CD4-positive, alpha-beta memory T cell (primary cell): ENCODE measurements at regions not wholly inside any gene's neighbourhood (a gene's known extent, or its start where the extent isn't known, plus 50 kb on each side); places are given as distances from the start of the nearest gene placed in this dataset.

ENCODE experiments used
- CTCF ChIA-PET: fragments of 350-600 bp; sonication (Branson Sonifier 250); formaldehyde crosslinking; loops from one replicate; lab custom pipeline; 2021; ENCODE audit warnings: inconsistent platforms; ENCODE audit not compliant: partially characterized antibody; lab: Charles Lee
- POLR2A ChIA-PET: fragments of 350-600 bp; sonication (Branson Sonifier 250); formaldehyde crosslinking; loops from one replicate; lab custom pipeline; 2021; ENCODE audit not compliant: partially characterized antibody; lab: Charles Lee
- DNase-seq, 5 donors: peaks; one replicate each; pipeline versions ENCODE4 v3.0.0 to v3.0.0-alpha.2; 2020 to 2022; ENCODE audit warnings: mixed read lengths in 1 of 5
- H3K27ac ChIP-seq: one replicate; pipeline ENCODE4 v1.7.0; 2013; ENCODE audit warnings: low read depth, low read length
- H3K27me3 ChIP-seq: 2 replicates; pipeline ENCODE4 v1.7.0; 2013; ENCODE audit warnings: mild to moderate bottlenecking, low read length, moderate library complexity; ENCODE audit not compliant: insufficient read depth
- H3K36me3 ChIP-seq: 2 replicates; pipeline ENCODE4 v1.7.0; 2013; ENCODE audit warnings: mild to moderate bottlenecking, low read length, moderate library complexity; ENCODE audit not compliant: insufficient read depth
- H3K4me1 ChIP-seq: 2 replicates; pipeline ENCODE4 v1.7.0; 2013; ENCODE audit warnings: mild to moderate bottlenecking, low read length, moderate library complexity; ENCODE audit not compliant: insufficient read depth
- H3K4me3 ChIP-seq, 2 donors: one replicate each; pipeline ENCODE4 v1.7.0; 2013; ENCODE audit warnings: low read length in 2 of 2, mild to moderate bottlenecking in 1 of 2
- H3K9me3 ChIP-seq, 2 donors: one replicate each; pipeline ENCODE4 v1.7.0; 2013; ENCODE audit warnings: low read length in 2 of 2, control low read depth in 1 of 2; ENCODE audit not compliant: control insufficient read depth in 1 of 2
- H3K27ac Mint-ChIP-seq, 7 donors: one replicate each; pipeline ENCODE4 v1.8.0; 2020 to 2021; ENCODE audit warnings: mixed read lengths in 7 of 7, mild to moderate bottlenecking in 6 of 7, inconsistent platforms in 3 of 7, moderate library complexity in 3 of 7
- H3K27me3 Mint-ChIP-seq, 2 donors: one replicate each; pipeline ENCODE4 v1.8.0; 2020 to 2021; ENCODE audit warnings: mixed read lengths in 2 of 2
- H3K36me3 Mint-ChIP-seq, 2 donors: one replicate each; pipeline ENCODE4 v1.8.0; 2020 to 2021; ENCODE audit warnings: mixed read lengths in 2 of 2, inconsistent platforms in 1 of 2, mild to moderate bottlenecking in 1 of 2
- H3K4me1 Mint-ChIP-seq, 4 donors: one replicate each; pipeline ENCODE4 v1.8.0; 2020 to 2021; ENCODE audit warnings: mixed read lengths in 4 of 4, mild to moderate bottlenecking in 1 of 4
- H3K4me3 Mint-ChIP-seq, 8 donors: one replicate each; pipeline ENCODE4 v1.8.0; 2020 to 2021; ENCODE audit warnings: mixed read lengths in 8 of 8, mild to moderate bottlenecking in 7 of 8, moderate library complexity in 6 of 8, inconsistent platforms in 3 of 8
- H3K9me3 Mint-ChIP-seq, 8 donors: one replicate each; pipeline ENCODE4 v1.8.0; 2020 to 2021; ENCODE audit warnings: mixed read lengths in 8 of 8, mild to moderate bottlenecking in 5 of 8, inconsistent platforms in 3 of 8, moderate library complexity in 1 of 8
- intact Hi-C: fragments of 100-400 bp; cut with micrococcal nuclease; formaldehyde crosslinking; loops from one replicate; pipeline ENCODE4 v1.15.1; 2023

DNA sequence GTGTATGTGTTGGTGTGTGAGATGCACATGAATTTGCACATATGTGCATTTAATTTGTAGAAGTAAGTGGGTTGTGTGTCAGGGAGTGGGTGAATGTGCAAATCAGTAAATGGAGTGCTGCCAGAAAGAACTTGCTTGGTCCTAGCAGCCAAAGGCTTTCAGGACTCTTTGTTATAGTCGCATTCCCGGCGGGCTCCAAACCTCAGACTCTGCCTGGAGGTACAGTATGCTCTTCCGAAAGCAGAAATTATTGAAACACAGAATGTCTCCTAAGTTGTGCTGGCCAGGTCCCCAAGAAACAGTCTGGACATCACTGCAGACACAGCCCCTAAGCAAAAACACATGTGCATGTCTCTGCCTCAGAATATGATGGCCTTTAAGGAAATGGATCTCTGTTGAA is 232.4 kb downstream of the INSIG2 start:
- no peak overlapping the region for H3K4me3 Mint-ChIP-seq
- no peaks in the 10 kb centered on the region for H3K36me3 Mint-ChIP-seq
- H3K4me3 ChIP-seq, result no peak overlapping the region
- no peak overlapping the region for H3K27ac ChIP-seq
- H3K36me3 ChIP-seq, result no peaks in the 10 kb centered on the region
- no peak overlapping the region for H3K27ac Mint-ChIP-seq
- DNase-seq, result no peak
- no peaks in the 10 kb centered on the region for H3K4me1 ChIP-seq
- ChIA-PET POLR2A (no interaction called here), CTCF (no interaction called here)
- no peaks in the 10 kb centered on the region for H3K27me3 ChIP-seq
- H3K9me3 ChIP-seq, result no peaks in the 10 kb centered on the region
- peaks cover 0 to 3% (median 0%) of the 10 kb centered on the region in 8 donors for H3K9me3 Mint-ChIP-seq
- H3K27me3 Mint-ChIP-seq, result peaks cover 18 to 20% of the 10 kb centered on the region in 2 donors
- H3K4me1 Mint-ChIP-seq, result peaks cover 0 to 4% (median 0%) of the 10 kb centered on the region in 4 donors
- intact Hi-C loops, result no loop called here

- peaks cover 0 to 3% (median 0%) of the 10 kb centered on the region in 8 donors for H3K9me3 Mint-ChIP-seq
- H3K27me3 Mint-ChIP-seq, result peaks cover 18 to 20% of the 10 kb centered on the region in 2 donors
- ChIA-PET POLR2A (no interaction called here), CTCF (no interaction called here)
- H3K27me3 ChIP-seq, result no peaks in the 10 kb centered on the region
- no peaks in the 10 kb centered on the region for H3K4me1 ChIP-seq
- H3K4me3 Mint-ChIP-seq, result no peak overlapping the region
- H3K27ac ChIP-seq, result no peak overlapping the region
- H3K9me3 ChIP-seq, result no peaks in the 10 kb centered on the region
- no peaks in the 10 kb centered on the region for H3K36me3 ChIP-seq
- DNase-seq, result no peak
- intact Hi-C loops, result no loop called here
- no peak overlapping the region for H3K4me3 ChIP-seq
- peaks cover 0 to 4% (median 0%) of the 10 kb centered on the region in 4 donors for H3K4me1 Mint-ChIP-seq
- H3K36me3 Mint-ChIP-seq, result no peaks in the 10 kb centered on the region
- no peak overlapping the region for H3K27ac Mint-ChIP-seq
Measured at GRCh38 chr2:118320196-118320595, 231.9 kb downstream of the INSIG2 start.

GRCh38 chr2:118319271-118319684 is 231.0 kb downstream of the INSIG2 start:
- Mint-ChIP-seq H3K4me3 (no peak overlapping the region), H3K9me3 (peaks cover 0 to 3% (median 0%) of the 10 kb centered on the region in 8 donors), H3K36me3 (no peaks in the 10 kb centered on the region), H3K27me3 (peaks cover 17 to 18% of the 10 kb centered on the region in 2 donors), H3K4me1 (peaks cover 0 to 4% (median 0%) of the 10 kb centered on the region in 4 donors), H3K27ac (no peak overlapping the region)
- Histone ChIP-seq H3K27me3 (no peaks in the 10 kb centered on the region), H3K36me3 (no peaks in the 10 kb centered on the region), H3K4me3 (no peak overlapping the region), H3K4me1 (no peaks in the 10 kb centered on the region), H3K27ac (no peak overlapping the region), H3K9me3 (no peaks in the 10 kb centered on the region)
- intact Hi-C loops, result loop anchor here (10.0 kb wide), 1 partner anchor 294 kb away; no protein-coding TSS in a partner anchor
- DNase-seq, result no peak
- CTCF ChIA-PET, result no interaction called here
- POLR2A ChIA-PET, result interaction anchor here (1.4 kb wide), 1 partner anchor 10 kb away, joined by 3 read pairs; no protein-coding TSS in a partner anchor

- Mint-ChIP-seq H3K27ac (no peak overlapping the region), H3K27me3 (peaks cover 5% of the 10 kb centered on the region in 2 donors), H3K4me1 (peaks cover 0 to 7% (median 2%) of the 10 kb centered on the region in 4 donors), H3K9me3 (no peaks in the 10 kb centered on the region), H3K36me3 (no peaks in the 10 kb centered on the region), H3K4me3 (no peak overlapping the region)
- Histone ChIP-seq H3K4me1 (no peaks in the 10 kb centered on the region), H3K27ac (no peak overlapping the region), H3K9me3 (no peaks in the 10 kb centered on the region), H3K36me3 (no peaks in the 10 kb centered on the region), H3K4me3 (no peak overlapping the region), H3K27me3 (no peaks in the 10 kb centered on the region)
- intact Hi-C loops, result loop anchor here (10.0 kb wide), 1 partner anchor 291 kb away; no protein-coding TSS in a partner anchor
- ChIA-PET CTCF (no interaction called here), POLR2A (no interaction called here)
- no peak for DNase-seq
Measured at GRCh38 chr2:118315606-118316005, 227.3 kb downstream of the INSIG2 start.

DNA sequence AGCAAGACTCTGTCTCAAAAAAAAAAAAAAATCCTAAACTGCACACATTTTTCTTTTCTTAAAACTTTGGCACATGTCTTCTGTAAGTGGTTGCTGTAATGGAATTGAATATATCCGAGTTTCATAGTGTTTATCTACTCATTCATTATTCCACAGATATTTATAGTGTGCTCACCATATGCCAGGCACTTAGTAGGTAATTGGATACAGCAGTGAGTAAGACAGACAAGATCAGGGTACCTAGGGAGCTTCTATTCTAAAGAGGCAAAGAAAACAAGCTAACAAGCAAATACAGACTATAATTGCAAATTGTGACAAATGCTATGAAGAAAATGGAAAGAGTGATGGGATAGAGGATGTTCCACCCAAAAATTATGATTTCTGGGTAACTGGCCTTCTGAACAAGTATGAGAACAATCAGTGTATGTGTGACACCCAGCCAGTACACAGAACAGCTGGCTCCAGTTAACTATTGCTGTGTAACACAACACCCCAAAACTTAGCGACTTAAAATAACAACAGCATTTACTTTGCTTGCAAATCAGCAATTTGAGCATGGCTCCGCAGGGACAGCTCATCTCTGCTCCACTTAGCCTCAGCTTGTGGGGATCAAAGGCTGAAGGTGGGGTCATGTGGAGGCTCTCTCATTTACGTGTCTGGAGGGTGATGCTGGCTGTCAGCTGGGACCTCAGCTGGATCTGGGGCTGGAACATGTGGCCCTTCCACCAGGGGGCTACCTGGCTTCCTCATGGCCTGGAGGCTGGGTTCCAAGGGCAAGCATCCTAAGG is 224.9 kb downstream of the INSIG2 start:
- Histone ChIP-seq H3K27me3 (no peaks in the 10 kb centered on the region), H3K27ac (no peak overlapping the region), H3K4me1 (peaks cover 10% of the 10 kb centered on the region), H3K36me3 (no peaks in the 10 kb centered on the region), H3K4me3 (no peak overlapping the region), H3K9me3 (no peaks in the 10 kb centered on the region)
- POLR2A ChIA-PET, result no interaction called here
- peaks cover 1 to 13% (median 7%) of the 10 kb centered on the region in 4 donors for H3K4me1 Mint-ChIP-seq
- H3K9me3 Mint-ChIP-seq, result no peaks in the 10 kb centered on the region
- peaks cover 0 to 2% of the 10 kb centered on the region in 2 donors for H3K27me3 Mint-ChIP-seq
- CTCF ChIA-PET, result interaction anchor here (1.1 kb wide), 2 partner anchors 499 to 542 kb away, joined by 3 to 4 read pairs; no protein-coding TSS in a partner anchor
- intact Hi-C loops, result loop anchor here (5.0 to 10.0 kb wide), 3 partner anchors 91 to 496 kb away; no protein-coding TSS in a partner anchor
- H3K4me3 Mint-ChIP-seq, result no peak overlapping the region
- no peak for DNase-seq
- H3K36me3 Mint-ChIP-seq, result no peaks in the 10 kb centered on the region
- no peak overlapping the region for H3K27ac Mint-ChIP-seq

DNA sequence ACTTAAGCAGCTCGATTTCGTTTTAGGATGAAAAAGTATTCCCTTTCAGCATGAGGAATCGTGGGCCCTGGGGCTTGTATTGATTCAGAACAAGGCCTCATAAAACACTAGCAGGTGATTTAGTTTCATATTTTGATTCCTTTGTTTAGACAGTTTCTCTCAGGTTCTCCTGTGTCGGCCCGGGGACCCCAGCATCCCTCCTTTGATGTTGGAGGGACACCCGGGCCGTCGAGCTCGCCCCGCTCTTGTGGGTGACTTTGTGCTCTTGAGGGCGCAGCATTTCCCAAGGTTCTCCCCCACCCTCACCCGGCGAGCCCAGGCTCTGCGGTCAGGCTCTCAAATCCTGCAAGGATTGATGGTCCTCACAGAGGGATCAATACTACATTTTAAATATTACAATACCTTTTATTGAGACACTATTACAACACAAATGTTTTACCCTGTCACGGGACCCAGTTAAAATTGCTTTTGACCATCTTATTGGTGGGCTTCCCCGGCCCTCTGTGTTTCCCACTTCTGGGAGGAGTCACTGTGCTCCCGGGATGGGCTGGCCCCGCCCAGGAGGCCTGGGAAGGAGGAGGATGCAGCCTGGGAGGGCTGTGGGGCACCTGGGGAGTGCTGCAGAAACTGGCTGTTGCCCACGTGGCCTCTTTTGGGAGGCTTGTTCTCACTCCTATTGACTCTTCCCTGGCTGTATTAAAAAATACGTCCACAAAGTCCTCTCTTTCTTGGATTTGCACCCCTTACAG is 222.6 kb downstream of the INSIG2 start:
- peaks cover 10% of the 10 kb centered on the region for H3K4me1 ChIP-seq
- H3K9me3 ChIP-seq, result no peaks in the 10 kb centered on the region
- ChIA-PET CTCF (no interaction called here), POLR2A (interaction anchor here (1.5 kb wide), 1 partner anchor 124 kb away, joined by 6 read pairs; no protein-coding TSS in a partner anchor)
- H3K4me1 Mint-ChIP-seq, result peaks cover 1 to 13% (median 7%) of the 10 kb centered on the region in 4 donors
- peak overlapping the region; percentile 86 to 95 (median 92) for H3K4me3 Mint-ChIP-seq
- H3K4me3 ChIP-seq, result peak overlapping the region; percentile 63 to 81
- no peak for DNase-seq
- no peaks in the 10 kb centered on the region for H3K27me3 ChIP-seq
- H3K27ac Mint-ChIP-seq, result peak overlapping the region; percentile 90 to 99 (median 97)
- peaks cover 0 to 2% of the 10 kb centered on the region in 2 donors for H3K27me3 Mint-ChIP-seq
- H3K36me3 ChIP-seq, result no peaks in the 10 kb centered on the region
- H3K27ac ChIP-seq, result peak overlapping the region; percentile 66
- intact Hi-C loops, result loop anchor here (1.0 to 10.0 kb wide), 5 partner anchors 89 to 494 kb away; partner anchors contain the start of gene INSIG2
- no peaks in the 10 kb centered on the region for H3K36me3 Mint-ChIP-seq
- H3K9me3 Mint-ChIP-seq, result no peaks in the 10 kb centered on the region
